T-helper 2 cell treated with Interferon-gamma antibody and Interleukin-4, amounts not matched to agents 100 ng/mL and 5 ng/mL, for 36 hours (primary cell): ENCODE measurements at regions not wholly inside any gene's neighbourhood (a gene's known extent, or its start where the extent isn't known, plus 50 kb on each side); places are given as distances from the start of the nearest gene placed in this dataset.
"Not testable (repeated sequence)": the region's sequence is repeated elsewhere in the genome, so short reads cannot be mapped to it uniquely, and the experiment has no call there.

Experiments used
- intact Hi-C: fragments of 100-400 bp; cut with micrococcal nuclease; formaldehyde crosslinking; loops from one replicate; pipeline ENCODE4 v1.15.1; 2023

GRCh38 chr1:182229921-182230491 lies 161.6 kb downstream of the GLUL start:
- intact Hi-C loops: no loop called here

DNA sequence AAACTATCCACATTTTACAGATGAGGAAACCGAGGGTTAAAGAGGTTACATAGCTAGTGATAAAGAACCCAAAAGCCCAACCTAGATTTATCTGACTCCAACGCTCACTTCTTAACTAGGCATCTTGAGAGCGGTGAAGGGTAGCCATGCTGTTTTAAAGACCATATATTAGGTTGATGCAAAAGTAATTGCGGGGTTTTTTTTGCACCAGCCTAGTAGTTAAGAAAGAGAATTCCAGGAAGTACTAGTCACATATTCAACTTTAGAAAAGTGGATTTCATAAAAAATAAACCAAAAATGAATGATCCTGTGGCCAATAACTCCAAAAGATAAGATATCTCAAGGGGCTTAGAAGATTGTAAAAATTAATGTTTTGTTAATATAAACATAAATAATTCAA lies 162.1 kb downstream of the GLUL start:
- intact Hi-C loops: no loop called here

DNA sequence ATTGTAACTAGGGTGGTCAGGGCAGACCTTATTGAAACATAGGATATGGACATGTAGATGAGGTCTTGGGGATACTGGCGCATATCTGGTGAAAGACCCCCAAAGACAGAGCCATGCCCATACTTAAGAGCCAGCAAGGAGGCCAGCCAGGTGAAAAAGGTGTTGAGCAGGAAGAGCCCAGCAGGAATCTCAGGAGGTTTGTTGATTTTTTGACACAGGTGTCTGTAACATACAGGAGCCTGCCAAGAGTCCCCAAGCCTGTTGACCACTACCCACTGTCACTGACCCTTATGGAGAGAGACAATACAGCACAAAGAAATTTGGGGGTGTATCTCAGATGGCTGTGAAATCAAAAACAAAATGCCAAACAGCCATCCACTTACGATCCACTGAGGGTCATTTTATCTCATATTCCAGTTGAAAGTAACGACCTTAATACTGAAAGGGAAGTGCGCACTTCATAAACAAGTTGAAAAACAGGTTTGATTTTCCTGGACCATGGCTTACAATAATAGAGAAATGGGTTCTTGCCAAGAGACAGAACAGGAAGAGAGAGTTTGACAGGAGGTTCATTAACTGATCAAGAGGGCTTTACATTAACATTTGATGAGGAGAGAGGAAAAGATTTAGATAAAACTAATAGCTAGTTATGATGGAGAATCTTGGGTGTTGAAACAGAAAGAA lies 163.6 kb downstream of the GLUL start:
- intact Hi-C loops: no loop called here

- intact Hi-C loops: no loop called here
Measured at GRCh38 chr1:182226618-182227017, 165.0 kb downstream of the GLUL start.

DNA sequence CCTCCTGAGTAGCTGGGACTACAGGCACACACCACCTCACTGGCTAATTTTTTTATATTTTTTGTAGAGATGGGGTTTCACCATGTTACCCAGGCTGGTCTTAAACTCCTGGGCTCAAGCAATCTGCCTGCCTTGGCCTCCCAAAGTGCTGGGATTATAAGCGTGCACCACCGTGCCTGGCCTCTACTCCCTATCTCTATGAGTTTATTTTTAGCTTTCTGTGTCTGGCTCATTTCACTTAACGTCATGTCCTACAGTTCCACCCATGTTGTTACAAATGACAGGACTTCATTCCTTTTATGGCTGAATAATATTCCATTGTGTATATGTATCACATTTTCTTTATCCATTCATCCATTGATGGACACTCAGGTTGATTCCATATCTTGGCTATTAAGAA lies 164.2 kb upstream of the ZNF648 start:
- intact Hi-C loops: not testable (repeated sequence)

- intact Hi-C loops: not testable (repeated sequence)
Measured at GRCh38 chr1:182221990-182222389, 160.5 kb upstream of the ZNF648 start.

- intact Hi-C loops: not testable (repeated sequence)
Measured at GRCh38 chr1:182221367-182221766, 159.9 kb upstream of the ZNF648 start.

DNA sequence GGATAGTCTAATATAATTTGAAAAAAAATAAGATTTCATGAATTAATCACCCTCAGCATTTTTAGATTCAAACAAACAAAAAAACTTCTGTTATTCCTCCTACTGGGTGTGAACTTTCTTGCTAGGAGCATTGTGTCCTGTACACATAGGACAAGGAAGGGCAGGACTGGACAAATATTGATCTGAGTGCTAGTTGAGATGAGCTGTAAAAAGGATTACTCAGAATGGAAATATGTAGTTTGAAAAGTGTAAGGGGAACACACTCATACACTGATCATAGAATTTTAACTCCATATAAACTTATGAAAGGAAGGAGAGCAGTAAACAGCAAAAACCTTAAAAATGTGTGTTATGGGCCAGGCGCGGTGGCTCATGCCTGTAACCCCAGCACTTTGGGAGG lies 156.5 kb upstream of the ZNF648 start:
- intact Hi-C loops: no loop called here

GRCh38 chr1:182217071-182217470 lies 155.6 kb upstream of the ZNF648 start:
- intact Hi-C loops: no loop called here

- intact Hi-C loops: no loop called here
Measured at GRCh38 chr1:182215764-182216163, 154.3 kb upstream of the ZNF648 start.

GRCh38 chr1:182213163-182213562 lies 151.7 kb upstream of the ZNF648 start:
- intact Hi-C loops: no loop called here

- intact Hi-C loops: no loop called here
Measured at GRCh38 chr1:182211386-182211785, 149.9 kb upstream of the ZNF648 start.

DNA sequence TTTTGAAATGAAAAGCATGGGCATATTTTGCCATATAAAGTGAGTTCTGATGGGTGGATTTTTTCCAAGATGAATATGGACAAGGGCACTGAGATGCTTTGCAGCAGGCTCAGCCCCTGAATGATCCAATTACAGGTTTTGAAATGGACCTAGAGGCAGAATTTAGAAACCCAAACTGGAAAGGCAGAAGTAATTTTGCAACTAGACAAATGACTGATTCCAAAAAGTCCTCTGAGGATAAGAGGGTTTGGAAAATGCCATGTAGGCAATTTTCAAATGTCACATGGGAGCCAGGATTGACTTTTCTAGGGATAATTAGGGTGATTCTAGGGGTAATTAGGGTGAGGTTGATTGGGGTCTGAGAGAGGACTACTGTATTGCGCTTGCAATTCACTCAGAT lies 148.9 kb upstream of the ZNF648 start:
- intact Hi-C loops: no loop called here

- intact Hi-C loops: no loop called here
Measured at GRCh38 chr1:182207300-182207699, 145.8 kb upstream of the ZNF648 start.

DNA sequence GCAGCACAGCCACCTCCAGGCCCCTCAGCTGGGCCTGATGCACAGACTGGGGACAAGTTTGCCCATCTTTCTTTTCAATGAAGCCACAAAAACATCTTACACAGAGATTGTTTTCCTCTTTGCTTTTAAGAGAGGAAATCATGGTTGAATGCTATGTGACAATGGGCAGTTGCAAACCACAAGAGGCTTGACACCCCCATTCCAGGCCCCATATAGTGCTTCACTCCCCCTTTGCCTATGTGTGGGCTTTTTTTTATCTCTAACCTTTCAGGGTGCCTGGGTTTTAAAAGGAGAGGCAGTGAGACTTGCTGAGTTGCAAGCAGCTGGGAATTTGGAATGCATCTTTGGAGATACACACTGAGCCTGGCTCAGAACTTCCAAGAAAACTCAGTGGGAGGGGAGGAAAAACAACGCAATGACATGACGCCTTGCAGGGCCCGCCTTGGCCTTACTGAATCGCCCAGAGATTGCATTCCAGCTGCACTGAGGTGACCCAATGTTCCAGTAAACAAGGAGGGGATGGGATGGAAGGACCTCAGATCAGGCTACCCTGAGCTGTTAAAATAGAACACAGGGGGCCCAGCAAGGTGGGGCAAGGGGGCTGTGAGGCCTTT lies 145.2 kb upstream of the ZNF648 start:
- intact Hi-C loops: no loop called here

DNA sequence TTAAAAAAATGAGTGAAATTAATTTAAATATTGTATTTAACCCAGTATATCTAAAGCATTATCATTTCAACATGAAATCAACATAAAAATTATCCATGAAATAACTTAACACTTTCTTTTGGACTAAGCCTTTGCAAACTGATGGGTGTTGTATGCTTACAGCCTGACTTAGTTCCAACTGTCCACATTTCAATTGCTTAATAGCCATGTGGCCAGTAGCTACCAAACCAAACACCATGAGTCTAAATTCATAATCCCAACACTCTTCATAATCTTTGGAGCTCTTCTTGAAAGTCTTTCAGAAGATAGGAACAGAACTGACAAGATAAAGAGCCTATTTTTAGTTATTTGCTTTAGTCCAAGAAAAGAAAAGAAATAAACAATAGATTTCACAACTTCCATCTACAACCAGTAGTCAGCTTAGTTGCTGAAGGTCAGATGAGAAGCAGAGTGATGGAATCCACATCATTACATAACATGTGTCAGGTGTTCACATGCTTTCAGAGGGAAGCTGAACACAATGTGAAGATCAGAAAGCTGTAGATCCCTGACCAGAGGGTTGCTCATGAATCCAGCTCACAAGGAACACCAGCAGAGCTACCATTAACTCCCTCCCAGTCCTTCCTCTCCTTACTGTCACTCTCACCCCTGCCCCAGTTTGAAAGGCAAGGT lies 144.0 kb upstream of the ZNF648 start:
- intact Hi-C loops: no loop called here

- intact Hi-C loops: no loop called here
Measured at GRCh38 chr1:182203191-182203875, 141.8 kb upstream of the ZNF648 start.

DNA sequence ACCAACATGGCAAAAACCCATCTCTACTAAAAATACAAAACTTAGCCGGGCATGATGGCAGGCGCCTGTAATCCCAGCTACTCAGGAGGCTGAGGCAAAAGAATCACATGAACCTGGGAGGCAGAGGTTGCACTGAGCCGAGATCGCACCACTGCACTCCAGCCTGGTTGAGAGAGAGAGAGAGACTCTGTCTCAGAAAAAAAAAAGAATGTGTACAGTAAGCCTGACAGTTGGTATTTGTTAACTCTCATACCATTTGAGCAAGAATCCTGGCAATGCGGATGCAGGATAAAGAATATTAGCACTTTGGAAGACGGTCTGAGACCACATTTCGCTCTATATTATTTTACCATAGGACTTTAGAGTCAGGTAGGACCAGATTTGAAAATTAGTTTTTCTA lies 140.0 kb upstream of the ZNF648 start:
- intact Hi-C loops: not testable (repeated sequence)

DNA sequence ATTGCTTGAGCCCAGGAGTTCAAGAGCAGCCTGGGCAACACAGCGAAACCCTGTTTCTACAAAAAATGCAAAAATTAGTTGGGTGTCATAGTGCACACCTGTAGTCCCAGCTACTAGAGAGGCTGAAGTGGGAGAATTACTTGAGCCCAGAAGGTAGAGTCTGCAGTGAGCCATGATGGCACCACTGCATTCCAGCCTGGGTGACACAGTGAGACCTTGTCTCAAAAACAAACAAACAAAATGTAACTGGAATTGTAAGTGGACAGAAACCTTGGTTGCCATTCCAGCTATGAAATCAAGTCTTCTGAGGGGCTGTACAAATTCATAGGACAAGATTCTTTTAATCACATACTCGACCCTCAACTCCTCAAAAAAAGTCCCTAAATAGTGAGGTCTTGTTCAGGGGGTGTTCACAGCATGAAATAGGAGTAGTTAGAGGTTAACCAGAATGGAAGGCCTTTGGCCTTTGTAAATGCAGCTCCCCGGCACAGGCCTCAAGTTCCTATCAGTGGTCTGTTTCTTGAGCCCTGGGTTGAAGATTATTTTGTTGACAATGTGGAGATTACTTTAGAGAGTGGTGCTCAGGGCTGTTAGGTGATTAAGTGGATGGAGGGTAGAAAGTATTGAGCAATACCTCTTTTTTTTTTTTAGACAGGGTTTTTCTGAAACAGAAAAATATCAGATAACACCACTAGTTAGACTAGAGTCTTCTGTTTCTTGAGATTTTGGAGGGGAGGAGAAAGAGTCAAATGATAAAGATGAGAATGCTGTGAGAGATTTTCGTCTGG lies 138.7 kb upstream of the ZNF648 start:
- intact Hi-C loops: no loop called here

DNA sequence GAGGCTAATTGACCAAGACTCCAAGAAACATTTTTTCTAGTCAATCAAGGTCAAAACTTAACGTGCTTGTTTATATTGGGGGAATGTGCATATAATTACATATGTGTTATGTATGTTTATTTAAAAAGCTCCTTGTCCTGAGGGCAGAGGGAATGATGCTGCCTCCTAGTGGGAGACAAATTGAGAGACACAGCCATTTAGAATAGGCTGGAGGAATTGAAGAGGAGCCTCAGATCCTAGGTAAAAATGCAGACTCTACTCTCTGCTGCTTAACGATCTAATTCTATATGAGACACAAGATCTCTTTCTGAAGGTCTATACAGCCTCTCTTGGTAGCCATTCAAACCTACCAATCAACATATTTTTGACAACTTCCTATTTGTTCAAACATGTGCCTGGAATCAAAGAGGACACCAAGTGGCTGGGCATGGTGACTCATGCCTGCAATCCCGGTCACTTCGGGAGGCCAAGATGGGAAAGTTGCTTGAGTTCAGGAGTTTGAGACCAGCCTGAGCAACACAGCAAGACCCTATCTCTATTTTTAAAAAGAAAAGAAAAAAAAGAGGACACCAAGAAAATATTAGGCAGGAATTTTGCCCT lies 136.6 kb upstream of the ZNF648 start:
- intact Hi-C loops: loop anchor here (1.0 to 5.0 kb wide), 2 partner anchors 56 to 113 kb away; no protein-coding TSS in a partner anchor
